RPMI8226 (cell line): ENCODE measurements at regions not wholly inside any gene's neighbourhood (a gene's known extent, or its start where the extent isn't known, plus 50 kb on each side); places are given as distances from the start of the nearest gene placed in this dataset.
"Not testable (repeated sequence)": the region's sequence is repeated elsewhere in the genome, so short reads cannot be mapped to it uniquely, and the experiment has no call there.

Experiments used
- DNase-seq: peaks from one replicate; pipeline ENCODE4 v3.0.0-alpha.2; 2015

DNA sequence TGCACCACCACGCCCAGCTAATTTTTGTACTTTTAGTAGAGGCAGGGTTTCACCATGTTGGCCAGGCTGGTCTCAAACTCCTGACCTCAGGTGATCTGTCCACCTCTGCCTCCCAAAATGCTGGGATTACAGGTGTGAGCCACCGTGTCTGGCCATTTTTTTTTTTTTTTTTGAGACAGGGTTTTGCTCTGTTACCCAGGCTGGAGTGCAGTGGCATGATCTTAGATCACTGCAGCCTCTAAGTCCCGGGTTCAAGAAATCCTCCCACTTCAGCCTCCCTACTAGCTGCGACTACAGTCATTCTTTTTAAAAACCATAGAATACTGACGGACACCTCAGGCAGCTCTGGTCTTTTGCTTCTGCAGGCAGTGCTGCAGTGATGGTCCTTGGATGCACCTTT, 54.9 kb upstream of the PTPN1 start:
- not testable (repeated sequence) for DNase-seq

DNA sequence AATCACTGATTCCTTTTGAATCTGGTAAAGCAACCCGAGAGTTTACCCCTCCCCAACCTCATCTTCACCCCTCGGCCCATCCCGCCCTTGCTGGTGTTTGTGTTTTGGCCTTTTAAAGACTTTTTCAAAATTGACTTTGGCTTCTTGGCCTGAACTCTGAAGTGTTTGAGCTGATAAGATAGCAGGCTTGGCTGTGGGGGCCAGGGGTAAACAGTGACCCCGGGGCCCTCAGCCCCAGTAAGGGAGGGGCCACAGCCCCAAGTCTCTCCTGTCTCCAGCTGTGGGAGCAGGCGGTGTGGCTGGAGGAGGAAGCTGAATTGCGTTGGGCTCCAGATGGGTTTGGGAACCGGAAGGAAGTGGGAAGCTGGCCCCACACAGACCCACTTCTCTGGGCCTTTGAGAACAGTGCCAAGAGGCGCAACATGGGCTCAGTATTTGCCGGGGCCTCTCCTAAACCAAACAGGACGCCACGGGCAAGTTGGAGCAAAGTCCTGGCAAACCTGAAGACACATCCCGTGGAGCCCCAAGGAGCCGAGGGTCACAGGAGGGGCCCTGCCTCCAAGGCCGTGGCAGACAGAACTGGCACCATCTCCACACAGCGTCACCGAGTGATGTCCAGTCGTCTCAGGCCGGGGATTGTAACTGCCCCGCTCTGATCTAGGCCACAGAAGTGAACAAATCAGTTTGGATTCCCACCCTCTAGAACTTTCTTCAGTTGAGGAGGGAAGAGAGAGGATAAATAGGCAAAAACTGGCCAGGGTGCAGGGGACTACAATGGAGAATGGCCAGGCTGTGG, 54.3 kb upstream of the PTPN1 start:
- DNase-seq, result no peak

DNA sequence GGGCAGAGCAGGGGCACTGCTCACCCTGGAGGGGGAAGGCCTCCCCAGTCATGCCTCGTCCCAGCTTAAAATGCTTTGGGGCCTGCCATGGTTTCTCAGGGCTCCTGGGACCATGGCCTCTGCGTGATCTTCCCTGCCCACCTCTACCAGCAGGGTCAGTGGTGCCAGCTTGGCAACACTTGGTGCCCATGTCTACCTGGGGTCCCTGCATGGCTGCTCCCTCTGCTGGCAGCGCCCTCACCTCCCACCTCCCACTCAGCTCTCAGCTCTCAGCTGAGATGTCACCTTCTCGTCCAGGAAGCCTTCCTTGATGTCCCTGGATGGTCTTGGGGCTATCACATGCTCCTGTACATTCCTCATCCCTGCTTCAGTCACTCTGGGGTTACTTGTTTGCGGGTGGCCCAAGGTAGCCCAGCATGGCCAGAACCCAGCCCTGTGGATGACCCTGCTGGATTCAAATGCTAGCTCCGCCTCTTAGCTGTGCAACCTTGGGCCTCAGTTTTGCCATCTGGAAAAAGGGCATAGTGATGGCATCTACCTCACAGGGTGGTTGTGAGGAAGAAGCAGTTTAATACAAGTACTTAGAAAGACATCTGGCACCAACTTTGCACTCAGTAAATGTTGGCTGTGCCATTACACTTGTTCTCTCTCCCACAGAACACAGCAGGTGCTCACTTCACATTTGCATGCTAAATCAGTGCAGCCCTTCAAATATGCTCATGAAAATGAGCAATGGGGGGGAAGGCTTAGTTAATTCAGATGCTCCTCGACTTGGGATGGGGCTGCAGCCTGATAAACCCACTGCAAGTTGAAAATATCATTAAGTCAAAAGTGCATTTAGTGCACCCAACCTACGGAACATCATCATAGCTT, 53.5 kb upstream of the PTPN1 start:
- no peak for DNase-seq

DNA sequence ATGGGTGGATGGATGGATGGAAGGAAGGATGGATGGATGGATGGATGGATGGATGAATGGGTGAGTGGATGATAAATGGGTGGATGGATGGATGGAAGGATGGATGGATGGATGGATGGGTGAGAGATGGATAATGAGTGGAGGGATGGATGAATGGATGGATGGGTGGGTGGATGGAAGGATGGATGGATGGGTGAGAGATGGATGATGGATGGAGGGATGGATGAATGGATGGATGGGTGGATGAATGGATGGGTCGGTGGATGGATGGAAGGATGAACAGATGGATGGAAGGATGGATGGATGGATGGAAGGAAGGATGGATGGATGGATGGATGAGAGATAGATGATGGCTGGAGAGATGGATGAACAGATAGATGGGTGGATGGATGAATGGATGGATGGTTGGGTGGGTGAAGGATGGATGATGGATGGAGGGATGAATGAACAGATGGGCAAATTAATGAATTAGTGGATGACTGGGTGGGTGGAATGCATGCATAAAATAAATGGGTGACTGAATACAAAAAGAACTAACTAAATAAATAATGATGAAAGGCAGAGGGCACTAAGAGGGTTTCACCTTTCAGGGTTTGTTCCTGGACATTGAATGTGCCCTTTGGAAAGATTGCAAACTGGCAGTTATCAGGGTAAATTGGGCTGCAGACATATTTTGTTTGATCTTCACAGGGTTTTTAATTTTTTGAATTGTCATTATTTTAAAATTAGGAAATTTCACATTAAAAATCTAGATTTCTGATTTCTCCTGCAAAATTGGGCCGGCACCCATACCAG, 50.9 kb upstream of the PTPN1 start:
- no peak for DNase-seq

DNA sequence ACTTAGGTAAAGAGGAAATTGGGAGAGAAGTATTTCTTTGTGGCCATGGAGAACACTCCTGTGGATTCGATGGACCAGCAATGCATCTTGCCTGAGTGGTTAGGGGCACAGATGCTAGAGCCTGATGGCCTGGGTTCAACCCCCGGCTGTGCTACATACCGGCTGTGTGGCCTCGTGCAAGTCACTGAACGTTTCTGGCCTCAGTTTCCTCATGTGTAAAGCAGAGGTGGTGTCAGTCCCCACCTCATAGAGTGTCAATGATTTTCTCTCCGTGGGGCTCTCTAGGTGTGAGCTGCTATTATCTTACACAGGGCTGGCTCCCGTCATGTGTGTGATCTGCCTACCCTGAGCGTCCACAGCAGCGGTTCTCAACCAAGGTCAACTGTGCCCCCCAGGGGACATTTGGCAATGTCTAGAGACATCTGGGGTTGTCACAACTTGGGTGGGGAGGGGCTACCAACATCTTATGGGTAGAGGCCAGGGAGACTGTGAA, 50.0 kb upstream of the PTPN1 start:
- DNase-seq, result no peak
